Fibroblast of lung (primary cell): ENCODE measurements at regions not wholly inside any gene's neighbourhood (a gene's known extent, or its start where the extent isn't known, plus 50 kb on each side); places are given as distances from the start of the nearest gene placed in this dataset.

Experiments used
- DNase-seq, 2 donors: peaks; one replicate each; pipeline versions ENCODE4 v3.0.0 to v3.0.0-alpha.2; 2010; ENCODE audit warnings: low read depth in 2 of 2
- H2AFZ ChIP-seq: 2 replicates; pipeline ENCODE4 v1.5.1; 2012; ENCODE audit warnings: low read length, control low read depth, inconsistent platforms
- H3K27ac ChIP-seq: 2 replicates; pipeline ENCODE4 v1.5.1; 2011; ENCODE audit warnings: low read length, control low read depth; ENCODE audit not compliant: insufficient read depth
- H3K27me3 ChIP-seq: 2 replicates; pipeline ENCODE4 v1.5.1; 2011; ENCODE audit warnings: mild to moderate bottlenecking, low read length; ENCODE audit not compliant: control insufficient read depth, insufficient read depth
- H3K36me3 ChIP-seq: 2 replicates; pipeline ENCODE4 v1.5.1; 2011; ENCODE audit warnings: low read length; ENCODE audit not compliant: control insufficient read depth, insufficient read depth
- H3K4me1 ChIP-seq: 2 replicates; pipeline ENCODE4 v1.5.1; 2011; ENCODE audit warnings: low read length; ENCODE audit not compliant: control insufficient read depth, insufficient read depth; ENCODE audit errors: extremely low read depth
- H3K4me2 ChIP-seq: 2 replicates; pipeline ENCODE4 v1.5.1; 2011; ENCODE audit warnings: low read length, control low read depth; ENCODE audit not compliant: insufficient read depth; ENCODE audit errors: extremely low read depth
- H3K4me3 ChIP-seq, 4 experiments: fragments of 200-600 bp in 1 of 4; sonication (generic) in 1 of 4; replicated peaks in 1 of 4; 2 replicates each; pipeline ENCODE4 v1.5.1; 2011 to 2016; ENCODE audit warnings: low read length in 4 of 4, low read depth in 3 of 4, mild to moderate bottlenecking in 3 of 4, control low read depth in 2 of 4, inconsistent platforms in 1 of 4, mixed read lengths in 1 of 4; ENCODE audit not compliant: insufficient read depth in 1 of 4; ENCODE audit errors: control extremely low read depth in 1 of 4
- H3K79me2 ChIP-seq: 2 replicates; pipeline ENCODE4 v1.5.1; 2012; ENCODE audit warnings: mild to moderate bottlenecking, low read length, inconsistent platforms; ENCODE audit not compliant: control insufficient read depth, insufficient read depth
- H3K9ac ChIP-seq: 2 replicates; pipeline ENCODE4 v1.5.1; 2011; ENCODE audit warnings: mild to moderate bottlenecking, low read length, control low read depth; ENCODE audit not compliant: insufficient read depth
- H3K9me3 ChIP-seq: 2 replicates; pipeline ENCODE4 v1.5.1; 2012; ENCODE audit warnings: low read depth, low read length; ENCODE audit not compliant: control insufficient read depth, insufficient read depth
- H4K20me1 ChIP-seq: 2 replicates; pipeline ENCODE4 v1.5.1; 2011; ENCODE audit warnings: low read length; ENCODE audit not compliant: control insufficient read depth, insufficient read depth; ENCODE audit errors: extremely low read depth
- CTCF ChIP-seq, 2 donors: IDR thresholded peaks in 1 of 2; conservative IDR thresholded peaks in 1 of 2; 1 replicate in 1 of 2; 2 replicates in 1 of 2; pipeline ENCODE4 v1.5.1; 2011 to 2012; ENCODE audit warnings: low read length in 2 of 2, control low read depth in 1 of 2, inconsistent platforms in 1 of 2, low read depth in 1 of 2, mild to moderate bottlenecking in 1 of 2
- EZH2 ChIP-seq: IDR thresholded peaks from 2 replicates; pipeline ENCODE4 v1.5.1; 2012; ENCODE audit warnings: low read length, control low read depth, mild to moderate bottlenecking; ENCODE audit errors: missing control alignments

- H3K79me2 ChIP-seq, result no peaks in the 10 kb centered on the region
- no peak for TF ChIP-seq EZH2
- no peak for TF ChIP-seq CTCF (conservative IDR thresholded peaks at IDR 0.05 in 1 of 2, IDR thresholded peaks at IDR 0.05 in 1 of 2; ENCODE audit: low read depth in 1 of 2, low read length in 2 of 2)
- no peak overlapping the region for H3K27ac ChIP-seq
- no peaks in the 10 kb centered on the region for H3K4me1 ChIP-seq
- no peaks in the 10 kb centered on the region for H3K9me3 ChIP-seq
- H3K36me3 ChIP-seq, result no peaks in the 10 kb centered on the region
- H3K4me3 ChIP-seq, result no peak overlapping the region
- DNase-seq, result peak in 1 of 2 donors; percentile 61
- no peak overlapping the region for H3K4me2 ChIP-seq
- H3K27me3 ChIP-seq, result no peaks in the 10 kb centered on the region
- H2AFZ ChIP-seq, result no peak overlapping the region
- H4K20me1 ChIP-seq, result no peaks in the 10 kb centered on the region
- no peak overlapping the region for H3K9ac ChIP-seq
These were observed 790.4 kb downstream of the NCAM2 start for GRCh38 chr21:21788591-21788990.

GRCh38 chr21:21801921-21802320, 803.7 kb downstream of the NCAM2 start:
- H2AFZ ChIP-seq, result no peak overlapping the region
- no peak overlapping the region for H3K27ac ChIP-seq
- H3K4me1 ChIP-seq, result no peaks in the 10 kb centered on the region
- DNase-seq, result no peak
- no peak overlapping the region for H3K4me2 ChIP-seq
- no peak overlapping the region for H3K4me3 ChIP-seq
- no peaks in the 10 kb centered on the region for H3K36me3 ChIP-seq
- H3K27me3 ChIP-seq, result no peaks in the 10 kb centered on the region
- H3K9me3 ChIP-seq, result no peaks in the 10 kb centered on the region
- no peaks in the 10 kb centered on the region for H4K20me1 ChIP-seq
- no peak overlapping the region for H3K9ac ChIP-seq
- H3K79me2 ChIP-seq, result no peaks in the 10 kb centered on the region
- TF ChIP-seq EZH2 (no peak), CTCF (conservative IDR thresholded peaks at IDR 0.05 in 1 of 2, IDR thresholded peaks at IDR 0.05 in 1 of 2; ENCODE audit: low read depth in 1 of 2, low read length in 2 of 2) (no peak)

- TF ChIP-seq EZH2, result no peak
- TF ChIP-seq CTCF (conservative IDR thresholded peaks at IDR 0.05 in 1 of 2, IDR thresholded peaks at IDR 0.05 in 1 of 2; ENCODE audit: low read depth in 1 of 2, low read length in 2 of 2), result no peak
- H3K9ac ChIP-seq, result no peak overlapping the region
- no peak overlapping the region for H3K27ac ChIP-seq
- H3K36me3 ChIP-seq, result no peaks in the 10 kb centered on the region
- no peak overlapping the region for H2AFZ ChIP-seq
- H3K79me2 ChIP-seq, result no peaks in the 10 kb centered on the region
- H3K9me3 ChIP-seq, result no peaks in the 10 kb centered on the region
- H3K27me3 ChIP-seq, result no peaks in the 10 kb centered on the region
- DNase-seq, result peak in 1 of 2 donors; percentile 5
- no peak overlapping the region for H3K4me2 ChIP-seq
- no peak overlapping the region for H3K4me3 ChIP-seq
- no peaks in the 10 kb centered on the region for H3K4me1 ChIP-seq
- H4K20me1 ChIP-seq, result no peaks in the 10 kb centered on the region
These were observed 808.7 kb downstream of the NCAM2 start for GRCh38 chr21:21806711-21807597.
